Renal cortex interstitium (tissue), 11 donors: ENCODE measurements at regions not wholly inside any gene's neighbourhood (a gene's known extent, or its start where the extent isn't known, plus 50 kb on each side); places are given as distances from the start of the nearest gene placed in this dataset.
A peak's percentile ranks its signal among the peaks of the same experiment; 100 is the strongest.
"Not testable (repeated sequence)": the region's sequence is repeated elsewhere in the genome, so short reads cannot be mapped to it uniquely, and the experiment has no call there.

Source experiments
- DNase-seq, 11 donors: peaks; one replicate each; pipeline ENCODE4 v3.0.0-alpha.2; 2013; ENCODE audit warnings: low read depth in 9 of 11, low spot score in 4 of 11; ENCODE audit errors: extremely low read depth in 1 of 11

DNA sequence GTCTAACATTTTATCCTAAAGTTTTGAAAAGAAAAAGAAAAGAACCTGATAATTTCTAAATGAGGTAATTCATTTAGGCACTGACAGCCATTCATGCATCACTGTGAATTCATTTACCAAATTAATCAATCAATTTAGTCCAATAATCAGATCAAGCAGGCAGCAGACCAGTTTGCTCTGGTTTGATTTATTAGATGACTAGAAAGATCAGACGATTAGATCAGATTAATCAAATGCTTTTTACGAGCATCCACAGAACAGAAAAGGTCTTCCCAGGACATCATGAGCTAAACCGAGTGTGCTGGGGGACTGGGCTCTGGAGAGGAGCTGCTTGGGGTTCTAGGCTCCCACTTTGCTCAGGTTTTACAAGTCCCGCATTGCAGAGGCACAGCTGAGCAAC, 226.5 kb upstream of the MYO3A start:
- DNase-seq: no peak

- DNase-seq: no peak
These were observed 225.9 kb upstream of the MYO3A start for GRCh38 chr10:25707976-25708671.

GRCh38 chr10:25713894-25714240, 220.2 kb upstream of the MYO3A start:
- no peak for DNase-seq

GRCh38 chr10:25724241-25724640, 209.8 kb upstream of the MYO3A start:
- no peak for DNase-seq

GRCh38 chr10:25725917-25726716, 207.9 kb upstream of the MYO3A start:
- peak in 10 of 11 donors; percentile 26 to 60 (median 41) for DNase-seq

GRCh38 chr10:25738776-25739175, 195.3 kb upstream of the MYO3A start:
- no peak for DNase-seq

GRCh38 chr10:25743832-25744231, 190.2 kb upstream of the MYO3A start:
- DNase-seq: no peak

DNA sequence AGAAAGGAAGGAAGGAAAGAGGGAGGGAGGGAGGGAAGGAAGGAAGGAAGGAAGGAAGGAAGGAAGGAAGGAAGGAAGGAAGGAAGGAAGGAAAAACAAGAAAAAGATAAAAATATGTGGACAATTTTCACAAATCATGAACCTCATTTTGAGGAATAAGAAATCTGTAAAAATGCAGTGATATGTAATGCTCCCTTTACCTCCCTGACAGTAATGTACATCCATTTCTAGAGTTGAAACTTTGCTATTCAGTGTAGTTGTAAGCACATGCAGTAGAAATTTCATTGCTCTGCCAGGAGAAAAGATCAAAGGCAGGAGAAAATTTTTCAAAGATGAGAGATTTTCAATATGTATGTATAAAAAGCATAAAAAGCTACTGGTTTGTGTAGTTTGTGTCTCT, 189.5 kb upstream of the MYO3A start:
- no peak for DNase-seq

GRCh38 chr10:25745976-25746375, 188.1 kb upstream of the MYO3A start:
- no peak for DNase-seq

- no peak for DNase-seq
These were observed 186.9 kb upstream of the MYO3A start for GRCh38 chr10:25747084-25747483.

GRCh38 chr10:25748509-25748908, 185.5 kb upstream of the MYO3A start:
- no peak for DNase-seq

DNA sequence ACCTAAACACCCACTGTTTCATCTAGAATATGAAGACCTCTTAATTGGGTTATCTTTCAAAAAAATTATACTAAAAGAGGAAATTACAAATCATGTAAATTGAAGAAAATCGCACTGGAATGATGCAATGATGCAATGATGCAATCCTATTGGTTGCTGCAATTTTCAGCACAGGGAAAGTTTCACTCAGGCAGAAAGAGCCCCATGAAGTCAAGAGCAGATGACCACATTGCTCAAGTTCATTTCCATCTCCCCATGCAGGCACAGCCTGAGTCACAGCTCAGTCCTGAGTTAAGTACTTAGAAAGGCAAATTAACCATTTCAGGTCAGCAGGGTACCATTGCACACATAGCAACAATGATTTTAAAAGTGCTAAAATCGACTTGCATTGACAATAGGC, 180.3 kb upstream of the MYO3A start:
- DNase-seq: no peak

DNA sequence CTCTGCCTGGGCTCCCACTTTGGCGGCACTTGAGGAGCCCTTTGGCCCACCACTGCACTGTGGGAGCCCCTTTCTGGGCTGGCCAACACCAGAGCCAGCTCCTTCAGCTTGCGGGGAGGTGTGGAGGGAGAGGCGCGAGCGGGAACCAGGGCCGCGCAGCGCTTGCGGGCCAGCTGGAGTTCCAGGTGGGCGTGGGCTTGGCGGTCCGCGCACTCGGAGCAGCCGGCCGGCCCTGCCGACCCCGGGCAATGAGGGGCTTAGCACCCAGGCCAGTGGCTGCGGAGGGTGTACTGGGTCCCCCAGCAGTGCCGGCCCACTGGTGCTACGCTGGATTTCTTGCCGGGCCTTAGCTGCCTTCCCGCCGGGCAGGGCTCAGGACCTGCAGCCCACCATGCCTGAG, 178.2 kb upstream of the MYO3A start:
- not testable (repeated sequence) for DNase-seq

DNA sequence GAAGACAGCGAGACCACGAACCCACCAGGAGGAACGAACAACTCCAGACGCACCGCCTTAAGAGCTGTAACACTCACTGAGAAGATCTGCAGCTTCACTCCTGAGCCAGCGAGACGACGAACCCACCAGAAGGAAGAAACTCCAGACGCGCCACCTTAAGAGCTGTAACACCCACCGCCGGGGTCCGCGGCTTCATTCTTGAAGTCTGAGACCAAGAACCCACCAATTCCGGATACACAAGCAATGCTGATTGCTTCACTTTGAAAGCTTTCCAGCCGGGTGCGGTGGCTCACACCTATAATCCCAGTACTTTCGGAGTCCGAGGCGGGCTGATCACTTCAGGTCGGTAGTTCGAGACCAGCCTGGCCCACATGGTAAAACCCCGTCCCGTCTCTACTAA, 177.2 kb upstream of the MYO3A start:
- DNase-seq: no peak

DNA sequence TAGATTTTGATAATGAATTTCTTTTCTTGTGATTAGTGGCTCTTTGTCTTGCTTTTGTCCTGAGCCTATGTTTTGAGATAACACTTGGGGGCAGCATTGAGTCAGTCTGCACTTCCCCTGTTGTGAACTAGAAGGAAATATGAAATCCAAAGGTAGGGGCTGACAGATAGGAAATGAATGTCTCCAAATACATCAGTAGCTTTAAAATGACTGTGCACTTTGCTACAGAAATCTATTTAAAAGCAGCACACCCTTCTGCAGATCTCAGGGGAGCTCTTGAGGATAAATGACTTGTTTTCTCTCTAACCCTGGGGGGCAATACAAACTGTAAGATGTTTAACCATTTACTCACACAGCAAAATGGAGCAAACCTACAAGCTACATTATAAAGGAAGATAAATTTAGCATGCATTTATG, 176.0 kb upstream of the MYO3A start:
- DNase-seq: peak in 10 of 11 donors; percentile 21 to 47 (median 28)

GRCh38 chr10:25758511-25758910, 175.5 kb upstream of the MYO3A start:
- DNase-seq: no peak

- DNase-seq: no peak
These were observed 172.1 kb upstream of the MYO3A start for GRCh38 chr10:25761937-25762336.

- no peak for DNase-seq
These were observed 167.8 kb upstream of the MYO3A start for GRCh38 chr10:25766213-25766612.

- DNase-seq: no peak
These were observed 167.3 kb upstream of the MYO3A start for GRCh38 chr10:25766687-25767221.

- DNase-seq: no peak
These were observed 165.9 kb upstream of the MYO3A start for GRCh38 chr10:25768167-25768566.

GRCh38 chr10:25778646-25779045, 155.4 kb upstream of the MYO3A start:
- no peak for DNase-seq
